Activated CD4-positive, alpha-beta T cell treated with anti-CD3 and anti-CD28 coated beads, Interleukin-2, Interleukin-6, amounts not matched to agents 100 ng/mL and 50 ng/mL, durations not matched to agents 16 hours and 8 hours (primary cell): ENCODE measurements at regions not wholly inside any gene's neighbourhood (a gene's known extent, or its start where the extent isn't known, plus 50 kb on each side); places are given as distances from the start of the nearest gene placed in this dataset.

Source experiments
- DNase-seq: peaks from one replicate; pipeline ENCODE4 v3.0.0-alpha.2; 2020

DNA sequence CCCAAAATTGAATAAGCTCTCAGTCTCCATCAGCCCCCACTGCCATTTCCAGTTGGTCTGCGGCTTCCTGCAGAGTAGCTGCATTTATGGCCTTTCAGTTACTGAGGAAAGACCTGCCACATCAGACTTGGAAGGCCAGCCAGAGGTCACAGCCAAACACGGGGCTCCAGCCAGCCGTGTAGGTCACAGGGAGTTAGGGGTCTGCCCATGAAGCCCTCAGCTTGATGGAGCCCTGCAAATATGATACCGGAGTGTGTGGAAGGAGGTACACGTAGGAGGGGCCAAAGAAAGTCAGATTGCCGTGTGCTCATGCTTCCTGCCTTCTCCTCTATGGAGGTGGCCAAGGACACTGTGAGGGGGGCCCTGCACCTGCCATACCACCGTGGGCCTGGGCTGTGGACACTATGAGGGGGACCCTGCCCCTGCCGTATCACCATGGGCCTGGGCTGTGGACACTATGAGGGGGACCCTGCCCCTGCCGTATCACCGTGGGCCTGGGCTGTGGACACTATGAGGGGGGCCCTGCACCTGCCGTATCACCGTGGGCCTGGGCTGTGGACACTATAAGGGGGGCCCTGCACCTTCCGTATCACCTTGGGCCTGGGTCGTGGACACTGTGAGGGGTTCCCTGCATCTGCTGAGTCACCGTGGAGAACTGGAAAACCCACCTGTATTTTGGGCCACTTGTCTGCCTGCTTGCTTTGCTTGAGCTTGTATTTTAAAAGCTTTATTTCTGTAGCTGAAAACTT, 335.7 kb upstream of the SHH start:
- DNase-seq = no peak

DNA sequence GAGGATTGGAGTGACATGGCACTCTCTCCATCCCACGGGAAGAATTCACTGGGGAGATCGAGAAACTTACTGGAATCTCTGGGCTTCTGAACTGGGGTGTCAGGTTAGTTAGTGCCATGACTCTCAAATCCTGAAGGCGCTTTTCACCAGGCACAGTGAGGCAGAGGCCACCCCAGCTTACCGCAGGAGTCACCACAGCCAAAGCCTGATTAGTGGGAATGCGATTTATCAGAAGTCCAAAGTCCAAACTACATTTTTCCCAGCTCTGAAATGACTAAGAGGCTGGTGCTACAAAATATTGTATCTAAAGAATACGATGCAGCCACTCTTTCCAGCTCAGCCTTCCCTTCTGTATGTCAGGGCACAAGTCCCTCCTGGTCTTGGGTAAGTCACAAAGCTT, 334.8 kb upstream of the SHH start:
- no peak for DNase-seq

DNA sequence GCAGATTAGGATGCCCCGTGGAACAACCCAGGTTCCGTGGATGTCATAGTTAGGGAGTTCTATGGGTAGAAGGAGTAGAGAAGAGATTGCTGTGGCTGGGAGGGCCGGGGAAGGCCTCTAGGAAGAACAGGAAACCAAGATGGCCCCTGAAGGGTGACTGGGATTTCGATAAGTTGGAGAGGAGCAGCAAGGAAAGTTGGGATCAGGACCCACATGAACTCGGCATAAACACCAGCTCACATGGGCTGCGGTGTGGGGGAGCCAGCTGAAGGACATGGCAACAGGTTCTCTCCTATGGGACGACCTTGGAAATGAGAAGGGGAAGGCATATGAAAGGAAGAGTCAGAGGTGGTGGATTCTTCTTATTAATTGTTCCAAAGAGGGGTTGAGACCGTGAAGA, 333.7 kb upstream of the SHH start:
- DNase-seq = no peak

DNA sequence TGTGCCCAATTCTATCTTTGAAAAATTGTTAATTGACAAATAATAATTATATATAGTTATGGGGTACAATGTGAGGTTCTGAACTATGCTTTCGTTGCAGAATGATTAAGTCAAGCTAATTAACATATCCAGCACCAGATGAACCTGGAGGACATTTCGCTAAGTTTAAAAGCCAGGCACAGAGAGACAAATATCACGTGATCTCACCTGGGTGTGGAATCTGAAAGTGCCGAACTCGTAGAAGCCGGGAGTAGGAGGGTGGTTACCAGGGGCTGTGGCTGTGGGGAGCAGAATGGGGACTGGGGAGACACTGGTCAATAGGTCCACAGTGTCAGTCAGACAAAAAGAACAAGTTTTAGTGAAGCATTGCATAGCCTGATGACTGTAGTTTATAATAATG, 332.9 kb upstream of the SHH start:
- no peak for DNase-seq

DNA sequence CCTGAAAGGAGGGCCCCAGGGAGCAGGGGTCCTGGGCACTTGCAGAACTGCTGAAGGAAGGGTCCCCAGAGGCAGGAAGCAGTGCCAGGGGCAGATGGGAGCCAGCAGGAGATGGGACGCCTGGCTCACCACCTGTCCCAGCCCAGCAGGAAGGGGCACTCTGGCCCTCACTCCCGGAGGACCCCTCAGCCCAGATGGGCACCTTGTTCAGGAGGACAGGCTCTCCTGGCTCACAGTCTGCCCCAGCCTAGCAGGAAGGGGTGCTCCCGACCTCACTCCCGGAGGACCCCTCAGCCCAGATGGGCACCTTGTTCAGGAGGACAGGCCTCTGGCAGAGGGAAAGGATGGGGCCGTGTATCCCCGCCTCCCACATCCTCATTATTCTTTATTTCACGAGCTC, 331.4 kb upstream of the SHH start:
- no peak for DNase-seq

DNA sequence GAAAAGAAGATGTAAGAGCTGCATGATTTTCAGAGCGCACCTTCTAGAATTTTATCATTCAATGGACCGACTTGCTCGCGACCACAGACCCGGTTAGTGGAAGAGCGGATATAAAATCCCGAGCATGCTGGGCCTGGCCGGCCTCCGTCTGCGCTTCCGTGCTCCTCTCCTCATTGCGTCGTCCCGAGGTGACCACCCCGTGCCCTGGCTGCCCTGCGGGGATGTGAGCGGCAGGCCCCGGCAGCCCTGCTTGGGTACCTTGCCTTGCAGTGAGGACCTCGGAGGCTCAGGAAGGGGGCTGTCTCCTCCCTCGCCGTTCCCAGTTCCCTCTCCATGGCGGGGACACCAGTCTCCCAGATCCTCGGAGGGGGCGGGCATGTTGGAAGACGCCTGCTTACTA, 330.9 kb upstream of the SHH start:
- no peak for DNase-seq

DNA sequence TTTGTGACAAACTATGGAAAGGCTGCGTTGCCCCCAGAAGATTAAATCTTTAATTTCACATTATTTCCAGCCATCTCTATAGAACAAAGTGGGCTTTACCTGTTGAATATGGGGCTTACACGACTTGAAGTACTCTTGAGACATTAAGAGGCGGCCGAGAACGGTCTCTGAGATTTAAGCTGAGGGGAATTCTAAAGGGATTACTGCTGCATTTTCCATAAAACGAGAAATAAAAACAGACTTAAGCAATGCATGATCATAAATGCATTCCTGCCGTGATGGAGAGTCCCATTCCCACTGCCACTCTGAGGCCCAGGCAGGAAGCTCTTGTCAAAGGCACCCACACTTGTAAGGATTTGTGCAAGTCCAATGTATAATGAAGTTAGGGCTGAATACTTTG, 329.7 kb upstream of the SHH start:
- no peak for DNase-seq

DNA sequence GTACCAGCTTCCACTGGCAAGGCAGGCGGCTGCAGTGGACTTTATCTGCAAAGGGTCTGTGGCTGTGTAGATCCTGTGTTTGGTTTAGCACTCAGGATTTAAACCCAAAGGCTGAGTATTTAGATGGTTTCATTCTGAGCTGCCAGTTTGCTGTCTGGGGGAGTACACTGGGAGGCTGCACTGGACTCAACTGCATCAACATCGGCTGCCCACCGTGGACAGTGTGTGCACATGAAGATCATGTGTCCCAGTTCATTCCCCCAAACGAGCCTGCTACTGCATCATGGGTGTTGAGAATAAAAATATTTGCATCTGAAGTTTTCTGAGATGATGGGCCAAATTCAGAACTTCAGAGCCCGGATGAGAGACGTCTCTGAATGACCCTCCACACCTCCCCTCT, 328.6 kb upstream of the SHH start:
- DNase-seq = no peak

DNA sequence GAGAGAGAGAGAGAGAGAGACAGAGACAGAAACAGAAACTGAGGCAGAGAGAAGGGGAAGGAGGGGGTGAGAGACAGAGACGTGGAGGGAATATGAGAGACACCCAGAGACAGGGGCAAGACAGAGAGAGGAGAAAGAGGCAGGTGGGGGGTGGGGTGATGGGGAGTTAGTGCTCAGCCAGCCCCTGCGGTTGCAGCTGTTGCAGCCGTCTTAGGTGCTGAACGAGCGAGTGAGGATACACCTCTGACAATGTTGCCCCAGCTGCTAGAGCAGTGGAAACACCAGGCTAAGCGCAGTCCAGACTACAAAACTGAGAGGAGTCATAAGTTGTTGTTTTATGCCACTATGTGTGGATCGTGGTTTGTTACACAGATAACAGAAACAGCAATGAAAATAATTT, 328.2 kb upstream of the SHH start:
- no peak for DNase-seq

DNA sequence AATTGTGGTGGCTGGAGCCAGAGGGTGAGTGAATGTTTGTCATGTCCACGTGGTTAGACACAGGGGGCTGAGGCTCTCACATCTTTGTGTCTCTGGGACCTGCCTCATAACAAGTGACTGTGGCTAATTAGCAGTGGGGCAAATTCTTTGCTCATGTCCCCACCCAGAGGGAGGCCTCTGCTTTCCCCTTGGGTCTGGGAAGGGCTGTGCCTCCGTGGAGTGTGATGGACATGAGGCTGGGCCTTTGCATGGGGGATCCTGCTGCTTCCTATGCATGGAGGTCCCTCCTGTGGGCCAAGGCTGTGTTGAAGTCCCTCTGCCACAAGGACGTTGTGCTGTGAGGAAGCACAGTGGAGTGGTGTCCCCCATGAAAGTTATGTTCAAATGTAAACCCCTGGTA, 327.4 kb upstream of the SHH start:
- DNase-seq = no peak

DNA sequence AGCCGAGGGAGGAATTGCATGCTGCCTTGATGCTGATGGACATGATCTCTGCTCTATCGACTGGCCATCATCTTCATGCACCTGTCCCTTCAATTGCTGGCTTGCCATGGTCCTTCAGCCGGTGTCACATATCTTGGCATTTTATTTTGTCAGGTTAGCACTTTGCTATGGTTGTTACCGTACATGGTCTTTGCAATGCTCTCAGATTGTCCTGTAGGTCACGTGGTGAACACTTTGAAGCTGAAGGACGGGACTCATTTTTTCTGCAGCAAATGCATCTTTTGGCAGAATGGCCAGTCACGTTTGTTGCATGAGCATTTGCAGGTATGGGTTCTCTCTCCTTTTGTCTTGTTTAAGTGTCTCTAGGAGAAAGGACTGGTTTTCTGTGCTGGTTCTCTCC, 326.8 kb upstream of the SHH start:
- no peak for DNase-seq

DNA sequence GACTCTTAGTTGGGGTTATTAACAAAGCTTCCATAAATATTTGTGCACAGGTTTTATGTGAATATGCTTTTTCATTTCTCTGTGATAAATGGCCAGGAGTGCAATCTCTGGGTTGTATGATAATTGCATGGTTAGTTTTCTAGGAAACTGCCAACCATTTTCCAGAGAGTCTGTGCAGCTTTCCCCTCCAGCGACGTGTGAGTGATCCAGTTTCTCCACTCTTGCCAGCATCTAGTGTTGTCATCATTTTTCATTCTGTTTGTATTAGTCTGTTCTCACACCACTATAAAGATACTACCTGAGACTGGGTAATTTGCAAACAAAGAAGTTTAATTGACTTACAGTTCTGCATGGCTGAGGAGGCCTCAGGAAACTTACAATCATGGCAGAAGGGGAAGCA, 319.6 kb upstream of the SHH start:
- no peak for DNase-seq

DNA sequence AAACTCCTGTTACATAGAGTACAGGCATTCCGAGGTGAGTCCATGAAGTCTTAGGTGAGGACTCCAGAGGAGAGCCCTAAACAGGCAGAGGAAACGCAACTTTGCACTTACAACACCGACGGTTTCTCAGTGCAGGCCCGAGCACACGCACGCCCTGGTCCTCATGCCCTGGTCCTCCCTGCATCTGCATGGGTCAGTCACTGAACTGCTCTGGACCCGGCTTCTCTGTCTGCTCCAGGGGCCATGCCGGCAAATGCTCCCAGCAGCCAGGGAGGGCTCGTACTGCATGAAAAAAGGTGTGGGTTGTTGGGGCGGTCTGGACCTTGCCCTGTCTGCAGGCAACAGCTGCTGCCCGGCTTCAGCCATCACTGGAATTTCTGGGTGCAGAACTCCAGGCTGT, 317.3 kb upstream of the SHH start:
- no peak for DNase-seq

DNA sequence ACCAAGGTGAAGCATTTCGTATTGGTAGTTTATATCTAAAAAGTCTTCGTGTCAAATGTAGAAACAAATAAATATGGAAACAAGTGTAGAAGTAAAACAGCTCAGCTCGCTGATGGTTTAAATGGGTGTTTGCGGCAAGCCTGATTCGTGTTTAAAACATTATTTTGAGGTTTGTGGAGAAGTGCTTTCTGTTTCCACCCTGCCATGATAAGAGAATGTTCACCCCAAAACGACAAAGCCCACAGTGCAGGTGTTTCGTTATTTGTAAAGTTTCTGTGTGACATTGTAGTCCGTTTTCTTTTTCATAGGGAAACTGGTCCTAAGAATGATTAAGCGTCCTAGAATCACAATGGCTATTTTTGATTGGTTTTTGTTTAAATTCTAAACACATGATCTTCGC, 316.2 kb upstream of the SHH start:
- no peak for DNase-seq

DNA sequence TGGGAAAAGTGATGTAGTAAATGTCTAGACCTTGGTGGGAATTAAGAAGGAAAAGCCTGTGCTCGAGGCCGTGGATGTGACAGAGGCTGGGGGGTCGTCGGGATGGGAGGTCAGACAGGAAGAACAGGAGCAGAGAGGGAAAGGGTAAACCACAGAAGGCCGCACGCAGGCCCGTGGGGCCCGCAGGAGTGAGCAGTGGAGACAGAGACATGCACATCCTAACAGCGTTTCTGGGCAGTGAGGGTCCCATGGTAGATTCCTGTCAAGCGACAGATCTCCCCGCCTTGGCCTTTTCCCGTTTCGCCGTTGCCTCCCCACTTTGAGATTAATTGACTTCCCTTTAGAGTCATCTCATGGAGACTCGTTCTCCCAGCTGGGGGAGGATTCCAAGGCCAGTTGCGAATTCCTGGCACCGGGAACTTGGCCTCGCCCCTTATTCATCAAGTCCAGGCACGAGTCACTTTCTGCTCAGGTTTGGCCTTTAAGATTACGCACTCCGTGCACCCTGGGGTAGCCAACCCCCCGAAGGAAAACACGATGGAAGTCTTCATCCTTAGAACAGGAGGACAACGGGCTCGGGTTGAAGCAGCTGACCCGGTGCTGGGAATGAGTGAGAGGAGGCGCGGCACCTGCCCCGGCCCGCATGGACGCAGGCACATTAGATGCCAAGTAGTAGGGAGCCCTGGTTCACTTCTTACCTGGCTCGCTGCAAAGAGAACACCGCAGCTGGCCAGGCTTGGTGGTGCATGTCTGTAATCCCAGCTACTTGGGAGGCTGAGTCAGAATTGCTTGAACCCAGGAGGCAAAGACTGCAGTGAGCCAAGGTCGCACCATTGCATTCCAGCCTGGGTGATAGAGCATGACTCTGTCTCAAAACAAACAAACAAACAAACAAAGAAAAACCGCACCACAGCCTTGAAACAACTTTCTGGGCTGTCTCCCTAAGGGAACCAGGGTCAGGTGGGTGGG, 315.2 kb upstream of the SHH start:
- no peak for DNase-seq

DNA sequence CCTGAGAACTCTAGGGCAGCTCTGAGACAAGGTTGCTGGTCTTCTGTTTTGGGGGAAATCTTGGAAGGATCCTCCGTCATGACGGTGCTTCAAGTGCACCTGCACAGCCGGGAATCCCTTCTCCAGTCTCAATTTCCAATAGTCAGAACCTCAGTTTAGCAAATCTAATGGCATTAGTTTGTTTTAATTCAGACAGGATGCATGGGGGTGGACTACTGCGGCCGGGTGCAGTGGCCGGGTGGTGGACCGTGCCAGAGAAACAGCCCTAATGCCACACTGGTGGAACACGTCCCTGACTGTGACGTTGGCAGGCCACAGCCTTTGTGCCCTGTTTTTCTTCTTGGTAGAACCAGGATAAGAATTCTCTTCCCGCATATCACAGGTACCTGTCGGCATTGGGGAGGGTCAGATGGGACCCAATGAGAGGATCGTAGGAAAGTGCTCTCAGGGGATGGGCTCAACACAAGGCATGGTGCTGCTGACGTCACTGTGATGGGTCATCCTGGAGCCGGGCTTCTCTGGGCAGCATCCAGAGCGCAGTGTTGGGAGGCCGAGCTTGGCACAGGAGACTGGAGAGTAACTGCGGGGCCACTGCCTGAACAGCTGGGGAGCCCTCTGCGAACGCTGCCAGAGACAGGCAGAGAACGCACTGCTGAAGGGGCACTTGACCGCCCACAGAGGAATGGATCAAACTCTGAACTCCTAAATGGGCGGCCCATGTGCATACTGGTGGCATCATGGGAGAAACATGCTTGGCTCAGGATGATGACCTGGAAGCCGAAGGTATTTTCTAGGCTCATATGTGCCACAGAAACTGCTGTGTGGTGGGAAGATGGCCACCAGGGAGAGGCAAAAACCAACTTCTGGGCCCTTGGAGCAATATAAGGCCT, 313.8 kb upstream of the SHH start:
- DNase-seq = no peak

DNA sequence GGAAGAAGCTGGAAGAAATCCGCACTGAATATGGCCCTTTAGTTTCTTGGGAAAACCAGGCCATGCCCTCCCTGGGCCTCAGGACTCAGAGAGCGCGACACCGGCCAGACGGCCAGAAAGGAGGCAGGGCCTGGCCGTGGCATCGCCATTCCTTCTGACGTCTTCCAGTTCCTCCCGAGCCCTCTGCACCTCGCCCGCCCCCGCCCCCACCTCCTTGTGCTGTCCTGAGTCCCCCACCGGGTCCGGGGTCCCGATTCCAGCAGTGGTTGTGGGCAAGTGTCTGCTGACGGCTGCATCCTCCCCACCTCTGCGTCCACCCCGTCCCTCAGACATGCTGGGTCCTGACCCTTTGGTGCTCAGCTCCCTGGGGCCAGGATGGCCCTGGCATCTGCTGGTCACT, 312.1 kb upstream of the SHH start:
- DNase-seq = no peak

DNA sequence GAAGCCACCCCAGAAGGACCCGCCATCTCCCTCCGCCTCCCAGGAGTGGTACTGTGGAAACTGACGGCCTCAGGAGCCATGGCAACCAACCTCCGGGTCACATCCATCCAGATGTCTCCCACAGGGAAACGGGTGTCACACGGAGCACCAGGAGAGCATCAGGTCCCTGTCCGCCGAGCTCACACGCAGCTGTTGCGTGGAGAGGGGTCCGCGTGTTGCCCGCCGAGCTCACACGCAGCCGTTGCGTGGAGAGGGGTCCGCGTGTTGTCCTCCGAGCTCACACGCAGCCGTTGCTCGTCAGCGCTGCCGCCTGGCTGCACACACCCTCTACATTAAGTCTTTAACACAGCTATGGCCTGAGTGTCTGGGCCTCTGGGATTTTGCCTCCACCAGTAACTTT, 311.1 kb upstream of the SHH start:
- no peak for DNase-seq

DNA sequence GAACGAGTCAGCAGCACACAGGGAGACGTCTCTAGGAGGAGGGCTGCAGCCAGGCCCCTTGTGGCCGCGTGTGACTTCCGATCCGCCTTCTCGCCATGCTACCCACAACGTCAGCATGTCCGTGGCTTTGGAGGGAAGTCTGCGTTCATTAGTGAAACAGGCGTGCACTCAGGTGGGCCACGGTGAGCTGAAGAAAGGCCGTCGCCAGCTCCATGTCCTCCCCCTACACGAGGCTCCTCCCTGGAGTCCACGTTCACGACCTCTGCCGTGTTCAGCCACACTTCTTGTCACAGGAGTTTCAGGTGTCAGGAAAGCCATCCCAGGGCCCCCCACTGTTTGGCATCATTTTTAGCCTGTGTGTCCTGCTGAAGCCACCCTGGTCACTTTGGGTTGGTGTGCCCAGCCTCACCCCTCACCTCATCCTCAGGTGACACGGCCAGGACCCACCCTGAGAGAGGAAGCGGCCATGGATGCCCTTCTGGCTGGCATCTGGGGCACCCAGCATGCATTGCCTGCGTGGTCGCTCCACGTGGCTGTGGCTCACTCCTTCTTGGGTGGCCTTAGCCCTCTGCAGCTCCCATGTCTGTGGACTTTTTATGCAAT, 310.6 kb upstream of the SHH start:
- no peak for DNase-seq

DNA sequence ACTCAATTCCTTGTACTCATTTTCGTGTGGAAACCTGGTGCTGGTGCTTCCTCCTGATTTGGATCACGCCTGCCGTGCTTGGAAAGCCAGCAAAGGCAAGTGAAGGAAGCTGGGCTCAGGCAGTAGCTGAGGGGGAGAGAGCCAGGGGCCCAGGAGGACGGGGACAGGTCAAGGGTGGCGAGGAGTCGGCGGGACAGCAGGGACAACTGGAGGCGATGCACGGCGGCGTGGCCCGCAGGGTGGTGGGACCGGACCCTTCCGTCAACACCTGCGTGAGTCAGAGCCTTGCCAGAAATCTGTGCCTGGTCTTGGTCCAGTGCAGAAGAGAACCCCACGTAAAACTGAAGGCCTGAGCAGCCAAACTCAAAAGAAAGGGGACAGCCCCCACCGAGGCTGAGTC, 309.7 kb upstream of the SHH start:
- DNase-seq = no peak

DNA sequence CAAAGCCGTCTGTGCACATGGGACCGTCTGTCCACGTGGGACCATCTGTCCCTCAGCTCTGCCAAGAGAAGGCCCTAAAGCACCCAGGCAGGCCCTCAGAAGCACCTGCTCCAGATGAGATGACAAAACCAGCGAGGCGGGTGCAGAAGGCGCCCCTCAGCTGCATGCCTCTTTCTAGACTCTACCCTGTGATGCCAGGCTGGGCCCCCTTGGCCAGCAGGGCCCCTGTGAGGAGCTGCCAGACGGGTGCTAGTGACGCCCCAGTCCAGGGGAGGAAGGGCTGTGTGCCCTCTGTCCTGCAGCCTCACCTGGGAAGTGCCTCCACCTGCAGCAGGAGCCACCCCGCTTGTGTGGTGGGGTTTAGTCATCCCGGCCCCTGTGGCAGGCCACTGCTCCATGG, 309.2 kb upstream of the SHH start:
- no peak for DNase-seq

DNA sequence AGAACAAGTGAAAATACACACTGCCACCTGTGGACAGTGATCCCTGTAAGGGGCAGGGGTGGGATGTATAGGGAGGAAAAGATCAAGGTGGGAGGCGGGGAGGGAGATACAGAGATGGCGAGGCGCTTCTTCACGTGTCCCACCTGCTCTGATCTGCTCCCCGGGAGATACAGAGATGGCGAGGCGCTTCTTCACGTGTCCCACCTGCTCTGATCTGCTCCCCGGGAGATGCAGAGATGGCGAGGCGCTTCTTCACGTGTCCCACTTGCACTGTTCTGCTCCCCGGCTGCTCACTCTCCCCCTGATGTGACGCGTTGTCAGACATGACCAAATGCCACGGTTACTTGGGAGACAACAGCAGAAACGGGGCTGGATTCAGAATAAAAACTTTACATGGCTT, 308.3 kb upstream of the SHH start:
- no peak for DNase-seq

DNA sequence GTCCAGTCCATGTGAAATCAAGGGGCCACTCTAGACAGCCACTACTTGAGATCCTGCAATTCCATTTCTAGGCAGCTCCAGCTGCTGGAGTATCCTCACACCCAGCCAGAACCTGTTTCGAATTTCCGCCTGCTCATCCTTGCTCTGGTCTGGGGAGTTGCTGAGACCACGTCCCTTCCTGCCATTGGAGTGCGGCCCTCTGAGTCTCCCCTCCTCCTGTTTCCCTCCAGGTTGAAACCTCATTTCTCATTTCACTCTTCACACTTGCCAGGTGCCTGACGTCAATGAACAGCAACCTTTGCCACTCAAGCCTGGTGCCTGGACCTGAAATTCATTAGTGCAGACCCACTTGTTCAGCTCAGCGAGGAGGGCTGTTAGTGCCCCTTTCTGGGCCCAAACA, 307.5 kb upstream of the SHH start:
- no peak for DNase-seq
